Activated B cell treated with CpG ODN at 0.5 μM for 24 hours (primary cell): ENCODE measurements at regions not wholly inside any gene's neighbourhood (a gene's known extent, or its start where the extent isn't known, plus 50 kb on each side); places are given as distances from the start of the nearest gene placed in this dataset.

Experiments
- ATAC-seq: fragments of 200-7000 bp; cut with Tn5 transposase; one replicate; pipeline ENCODE4 v1.10.0; 2021; ENCODE audit warnings: low read depth, mild to moderate bottlenecking, moderate library complexity
- CTCF ChIA-PET: fragments of 350-600 bp; sonication (Branson Sonifier 250); formaldehyde crosslinking; loops from one replicate; lab custom pipeline; 2021; ENCODE audit warnings: antibody characterized with exemption; lab: Charles Lee
- POLR2A ChIA-PET: fragments of 350-600 bp; sonication (Branson Sonifier 250); formaldehyde crosslinking; loops from one replicate; lab custom pipeline; 2021; ENCODE audit warnings: antibody characterized with exemption; lab: Charles Lee
- DNase-seq: peaks from one replicate; pipeline ENCODE4 v3.0.0; 2022
- H3K27ac Mint-ChIP-seq: one replicate; pipeline ENCODE4 v1.8.0; 2020; ENCODE audit warnings: mixed read lengths
- H3K27me3 Mint-ChIP-seq: one replicate; pipeline ENCODE4 v1.8.0; 2021; ENCODE audit warnings: mixed read lengths
- H3K36me3 Mint-ChIP-seq: one replicate; pipeline ENCODE4 v1.8.0; 2021; ENCODE audit warnings: low read depth, mixed read lengths
- H3K4me1 Mint-ChIP-seq: one replicate; pipeline ENCODE4 v1.8.0; 2021; ENCODE audit warnings: mixed read lengths
- H3K4me3 Mint-ChIP-seq: one replicate; pipeline ENCODE4 v1.8.0; 2020; ENCODE audit warnings: mild to moderate bottlenecking, mixed read lengths
- H3K9me3 Mint-ChIP-seq: one replicate; pipeline ENCODE4 v1.8.0; 2020; ENCODE audit warnings: mixed read lengths
- intact Hi-C: fragments of 100-400 bp; cut with micrococcal nuclease; formaldehyde crosslinking; loops from one replicate; pipeline ENCODE4 v1.15.1; 2024
- TF ChIP-seq, protein P1 (sequence below): fragments of 200-600 bp; IDR thresholded peaks from one replicate; pipeline ENCODE4 v1.8.0; 2022; ENCODE audit warnings: antibody characterized with exemption, mild to moderate bottlenecking

DNA sequence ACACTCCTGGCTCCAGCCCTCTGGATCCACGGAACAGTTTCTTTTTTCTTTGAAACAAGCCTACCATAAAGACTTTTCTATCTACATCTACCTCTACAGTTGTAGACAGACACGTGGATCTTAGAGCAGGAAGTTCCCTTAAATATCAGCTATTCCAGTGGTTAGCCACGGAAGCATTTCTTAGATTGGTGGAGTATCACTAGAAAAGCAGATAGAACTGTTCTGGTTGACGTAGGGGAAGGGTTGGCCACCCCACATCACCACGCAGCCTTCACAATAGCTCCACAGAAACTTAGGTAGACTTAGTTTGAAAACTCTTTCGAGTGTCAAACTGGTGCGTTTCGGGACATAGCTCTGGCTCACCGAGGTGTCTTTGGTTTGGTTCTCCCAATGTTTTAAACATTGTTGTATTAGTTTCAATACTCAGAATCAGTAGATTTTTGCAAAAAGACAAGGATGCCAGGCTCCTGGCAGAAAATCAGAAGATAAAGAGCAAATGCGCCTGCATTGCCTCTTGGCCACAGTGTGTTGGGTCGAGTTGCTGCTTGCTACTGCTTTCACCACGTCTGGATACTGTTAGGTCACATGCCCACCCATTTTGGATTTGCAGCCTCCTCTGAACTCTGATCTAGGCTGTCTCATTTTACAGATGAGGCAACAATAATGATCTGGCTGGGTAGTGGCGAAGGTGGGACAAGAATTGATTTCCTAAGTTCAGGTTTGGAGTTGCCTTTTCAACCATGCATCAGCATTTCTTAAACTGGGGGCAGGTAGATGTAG, 71.5 kb upstream of the DTNBP1 start:
- POLR2A ChIA-PET: no interaction called here
- no peak overlapping the region for H3K27ac Mint-ChIP-seq
- no peaks in the 10 kb centered on the region for H3K4me1 Mint-ChIP-seq
- H3K27me3 Mint-ChIP-seq: no peaks in the 10 kb centered on the region
- peaks cover 4% of the 10 kb centered on the region for H3K9me3 Mint-ChIP-seq
- ATAC-seq: no peak
- no peak for DNase-seq
- CTCF ChIA-PET: no interaction called here
- H3K36me3 Mint-ChIP-seq: no peaks in the 10 kb centered on the region
- intact Hi-C loops: no loop called here
- TF ChIP-seq, protein P1, sequence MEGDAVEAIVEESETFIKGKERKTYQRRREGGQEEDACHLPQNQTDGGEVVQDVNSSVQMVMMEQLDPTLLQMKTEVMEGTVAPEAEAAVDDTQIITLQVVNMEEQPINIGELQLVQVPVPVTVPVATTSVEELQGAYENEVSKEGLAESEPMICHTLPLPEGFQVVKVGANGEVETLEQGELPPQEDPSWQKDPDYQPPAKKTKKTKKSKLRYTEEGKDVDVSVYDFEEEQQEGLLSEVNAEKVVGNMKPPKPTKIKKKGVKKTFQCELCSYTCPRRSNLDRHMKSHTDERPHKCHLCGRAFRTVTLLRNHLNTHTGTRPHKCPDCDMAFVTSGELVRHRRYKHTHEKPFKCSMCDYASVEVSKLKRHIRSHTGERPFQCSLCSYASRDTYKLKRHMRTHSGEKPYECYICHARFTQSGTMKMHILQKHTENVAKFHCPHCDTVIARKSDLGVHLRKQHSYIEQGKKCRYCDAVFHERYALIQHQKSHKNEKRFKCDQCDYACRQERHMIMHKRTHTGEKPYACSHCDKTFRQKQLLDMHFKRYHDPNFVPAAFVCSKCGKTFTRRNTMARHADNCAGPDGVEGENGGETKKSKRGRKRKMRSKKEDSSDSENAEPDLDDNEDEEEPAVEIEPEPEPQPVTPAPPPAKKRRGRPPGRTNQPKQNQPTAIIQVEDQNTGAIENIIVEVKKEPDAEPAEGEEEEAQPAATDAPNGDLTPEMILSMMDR: no peak
- H3K4me3 Mint-ChIP-seq: no peak overlapping the region

DNA sequence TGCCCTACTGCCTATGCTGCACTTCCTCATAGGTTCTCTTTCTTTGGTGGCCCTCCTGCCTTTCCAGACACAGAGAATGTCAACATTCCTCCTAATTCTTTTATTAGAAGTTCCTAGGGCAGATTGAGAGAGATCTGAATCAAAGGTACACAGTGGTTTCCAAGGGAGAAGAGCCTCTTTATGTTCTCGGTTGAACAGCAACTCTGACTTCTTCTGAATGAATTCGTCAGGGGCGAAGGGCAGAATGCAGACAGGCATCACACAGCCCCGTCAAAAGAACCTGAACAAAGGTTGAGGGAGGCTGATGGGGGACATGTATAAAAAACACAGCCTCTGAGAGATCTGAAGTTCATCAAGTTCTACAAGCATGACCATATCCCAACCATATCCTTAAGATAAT, 68.1 kb upstream of the DTNBP1 start:
- ATAC-seq: no peak
- TF ChIP-seq, protein P1: no peak
- no peak overlapping the region for H3K27ac Mint-ChIP-seq
- no peaks in the 10 kb centered on the region for H3K4me1 Mint-ChIP-seq
- POLR2A ChIA-PET: no interaction called here
- peaks cover 4% of the 10 kb centered on the region for H3K27me3 Mint-ChIP-seq
- H3K4me3 Mint-ChIP-seq: no peak overlapping the region
- CTCF ChIA-PET: no interaction called here
- intact Hi-C loops: no loop called here
- H3K9me3 Mint-ChIP-seq: no peaks in the 10 kb centered on the region
- H3K36me3 Mint-ChIP-seq: no peaks in the 10 kb centered on the region
- no peak for DNase-seq

DNA sequence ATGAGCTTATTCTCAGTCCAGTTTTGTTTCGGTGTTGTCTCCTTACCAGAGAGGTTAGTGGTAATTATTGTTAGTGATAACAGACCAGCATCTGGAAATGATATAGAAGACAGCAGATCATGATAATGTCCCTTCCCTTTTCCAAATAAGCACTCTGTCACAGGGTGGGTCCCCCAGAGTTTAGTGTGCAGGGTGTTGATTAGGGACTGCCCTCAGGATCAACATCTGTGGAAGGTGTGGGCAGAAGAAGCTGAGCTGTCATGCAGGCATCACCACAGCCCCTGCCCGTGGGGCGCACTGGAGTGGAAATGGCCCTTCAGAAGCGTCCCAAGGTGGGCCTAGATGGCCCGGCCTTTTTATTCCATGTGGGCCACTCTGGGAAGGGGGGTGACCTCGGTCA, 67.6 kb upstream of the DTNBP1 start:
- intact Hi-C loops: no loop called here
- POLR2A ChIA-PET: no interaction called here
- DNase-seq (no peak), ATAC-seq (no peak)
- Mint-ChIP-seq H3K9me3 (no peaks in the 10 kb centered on the region), H3K4me3 (no peak overlapping the region), H3K27ac (no peak overlapping the region), H3K36me3 (no peaks in the 10 kb centered on the region), H3K4me1 (no peaks in the 10 kb centered on the region), H3K27me3 (peaks cover 4% of the 10 kb centered on the region)
- TF ChIP-seq, protein P1: no peak
- CTCF ChIA-PET: no interaction called here

DNA sequence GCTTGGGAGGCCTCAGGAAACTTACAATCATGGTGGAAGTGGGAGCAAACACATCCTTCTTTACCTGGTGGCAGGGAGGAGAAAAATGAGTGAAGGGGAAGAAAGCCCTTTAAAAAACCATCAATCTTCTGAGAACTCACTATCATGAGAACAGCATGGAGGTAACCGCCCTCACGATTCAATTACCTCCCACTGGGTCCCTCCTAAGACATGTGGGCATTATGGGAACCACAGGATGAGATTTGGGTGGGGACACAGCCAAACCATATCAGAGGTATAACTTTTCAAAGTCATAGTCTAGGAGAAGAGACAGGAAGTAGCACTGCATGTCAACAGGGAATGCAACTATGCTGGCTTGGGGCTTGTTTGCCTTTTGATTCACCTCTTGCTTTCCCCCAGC, 59.9 kb upstream of the DTNBP1 start:
- DNase-seq (no peak), ATAC-seq (no peak)
- POLR2A ChIA-PET: no interaction called here
- Mint-ChIP-seq H3K9me3 (peaks cover 1% of the 10 kb centered on the region), H3K27ac (no peak overlapping the region), H3K4me1 (no peaks in the 10 kb centered on the region), H3K4me3 (no peak overlapping the region), H3K27me3 (peaks cover 6% of the 10 kb centered on the region), H3K36me3 (no peaks in the 10 kb centered on the region)
- intact Hi-C loops: no loop called here
- TF ChIP-seq, protein P1: no peak
- CTCF ChIA-PET: no interaction called here

DNA sequence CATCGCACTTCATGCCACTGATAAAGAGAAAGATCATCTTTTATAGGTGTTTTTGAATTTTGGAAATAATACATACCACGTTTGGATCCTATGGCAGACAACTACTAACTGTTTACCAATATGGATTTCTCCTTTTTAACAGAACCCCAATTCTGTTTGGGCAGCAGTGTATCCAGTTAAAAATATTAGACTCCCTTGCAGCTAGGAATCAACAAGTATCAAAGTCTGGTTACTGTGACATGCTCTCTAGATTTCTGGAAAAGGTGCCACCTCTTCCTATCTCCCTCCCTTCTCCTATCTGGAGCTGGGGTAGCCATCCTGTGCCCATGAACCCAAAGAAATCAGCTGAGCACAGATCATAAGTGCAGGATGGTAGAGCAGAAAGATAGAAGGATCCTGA, 54.1 kb upstream of the DTNBP1 start:
- Mint-ChIP-seq H3K4me1 (no peaks in the 10 kb centered on the region), H3K36me3 (no peaks in the 10 kb centered on the region), H3K27me3 (peaks cover 8% of the 10 kb centered on the region), H3K27ac (no peak overlapping the region), H3K4me3 (no peak overlapping the region), H3K9me3 (peaks cover 9% of the 10 kb centered on the region)
- no peak for ATAC-seq
- intact Hi-C loops: no loop called here
- DNase-seq: no peak
- TF ChIP-seq, protein P1: no peak
- CTCF ChIA-PET: no interaction called here
- POLR2A ChIA-PET: no interaction called here
